Liver (tissue), 3 donors: ENCODE measurements at regions not wholly inside any gene's neighbourhood (a gene's known extent, or its start where the extent isn't known, plus 50 kb on each side); places are given as distances from the start of the nearest gene placed in this dataset.

Experiments
- FOXA1 ChIP-seq: IDR thresholded peaks from 2 replicates; pipeline ENCODE4 v1.6.1; 2016; ENCODE audit warnings: antibody characterized with exemption
- RAD21 ChIP-seq, 2 donors: IDR thresholded peaks; 2 replicates each; pipeline ENCODE4 v1.6.1; 2016; ENCODE audit warnings: antibody characterized with exemption in 2 of 2, mild to moderate bottlenecking in 2 of 2
- SP1 ChIP-seq: IDR thresholded peaks from 2 replicates; pipeline ENCODE4 v1.6.1; 2018; ENCODE audit warnings: antibody characterized with exemption, mild to moderate bottlenecking
- YY1 ChIP-seq: IDR thresholded peaks from 2 replicates; pipeline ENCODE4 v1.6.1; 2016; ENCODE audit warnings: antibody characterized with exemption, mild to moderate bottlenecking
- TF ChIP-seq, protein P1 (sequence below): fragments of 150-350 bp; IDR thresholded peaks from 2 replicates; pipeline ENCODE4 v1.5.1; 2017; ENCODE audit warnings: improper control_type of control experiment, low read depth, low read length; ENCODE audit not compliant: missing input control
- TF ChIP-seq, protein P2 (sequence below): IDR thresholded peaks from 2 replicates; pipeline ENCODE4 v1.6.1; 2016; ENCODE audit warnings: antibody characterized with exemption
- donor health status: healthy.
- donor health status: healthy.

GRCh38 chr9:28502741-28503140, 929.5 kb upstream of the C9orf72 start:
- TF ChIP-seq, protein P1, sequence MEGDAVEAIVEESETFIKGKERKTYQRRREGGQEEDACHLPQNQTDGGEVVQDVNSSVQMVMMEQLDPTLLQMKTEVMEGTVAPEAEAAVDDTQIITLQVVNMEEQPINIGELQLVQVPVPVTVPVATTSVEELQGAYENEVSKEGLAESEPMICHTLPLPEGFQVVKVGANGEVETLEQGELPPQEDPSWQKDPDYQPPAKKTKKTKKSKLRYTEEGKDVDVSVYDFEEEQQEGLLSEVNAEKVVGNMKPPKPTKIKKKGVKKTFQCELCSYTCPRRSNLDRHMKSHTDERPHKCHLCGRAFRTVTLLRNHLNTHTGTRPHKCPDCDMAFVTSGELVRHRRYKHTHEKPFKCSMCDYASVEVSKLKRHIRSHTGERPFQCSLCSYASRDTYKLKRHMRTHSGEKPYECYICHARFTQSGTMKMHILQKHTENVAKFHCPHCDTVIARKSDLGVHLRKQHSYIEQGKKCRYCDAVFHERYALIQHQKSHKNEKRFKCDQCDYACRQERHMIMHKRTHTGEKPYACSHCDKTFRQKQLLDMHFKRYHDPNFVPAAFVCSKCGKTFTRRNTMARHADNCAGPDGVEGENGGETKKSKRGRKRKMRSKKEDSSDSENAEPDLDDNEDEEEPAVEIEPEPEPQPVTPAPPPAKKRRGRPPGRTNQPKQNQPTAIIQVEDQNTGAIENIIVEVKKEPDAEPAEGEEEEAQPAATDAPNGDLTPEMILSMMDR = no peak
- TF ChIP-seq YY1 (no peak), FOXA1 (no peak), SP1 (no peak), RAD21 (IDR thresholded peaks at IDR 0.05) (no peak)
- TF ChIP-seq, protein P2, sequence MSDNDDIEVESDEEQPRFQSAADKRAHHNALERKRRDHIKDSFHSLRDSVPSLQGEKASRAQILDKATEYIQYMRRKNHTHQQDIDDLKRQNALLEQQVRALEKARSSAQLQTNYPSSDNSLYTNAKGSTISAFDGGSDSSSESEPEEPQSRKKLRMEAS = no peak
